GM23338 (cell line): ENCODE measurements at regions not wholly inside any gene's neighbourhood (a gene's known extent, or its start where the extent isn't known, plus 50 kb on each side); places are given as distances from the start of the nearest gene placed in this dataset.

Experiments used
- ATAC-seq: fragments of 200-7000 bp; cut with Tn5 transposase; 3 replicates; pipeline ENCODE4 v1.9.1; 2020
- DNase-seq: peaks from one replicate; pipeline ENCODE4 v3.0.0-alpha.2; 2015; ENCODE audit warnings: low spot score
- H2AFZ ChIP-seq: fragments of 200-600 bp; sonication (generic); 2 replicates; pipeline ENCODE4 v1.8.0; 2016; ENCODE audit warnings: antibody characterized with exemption, mild to moderate bottlenecking, moderate library complexity
- H3F3A ChIP-seq: fragments of 200-600 bp; sonication (generic); replicated peaks from 2 replicates; pipeline ENCODE4 v1.8.0; 2017; ENCODE audit warnings: antibody characterized with exemption, mixed run types, low read depth
- H3K27ac ChIP-seq: fragments of 200-600 bp; sonication (generic); 2 replicates; pipeline ENCODE4 v1.6.1; 2016; ENCODE audit warnings: low read depth
- H3K27me3 ChIP-seq: fragments of 200-600 bp; sonication (generic); 2 replicates; pipeline ENCODE4 v1.8.0; 2016; ENCODE audit warnings: mild to moderate bottlenecking, mixed run types, moderate library complexity; ENCODE audit not compliant: insufficient read depth
- H3K36me3 ChIP-seq: fragments of 200-600 bp; sonication (generic); 2 replicates; pipeline ENCODE4 v1.8.0; 2016; ENCODE audit warnings: mild to moderate bottlenecking; ENCODE audit not compliant: insufficient read depth
- H3K4me1 ChIP-seq: fragments of 200-600 bp; sonication (generic); 2 replicates; pipeline ENCODE4 v1.8.0; 2016; ENCODE audit warnings: mild to moderate bottlenecking, moderate library complexity; ENCODE audit not compliant: insufficient read depth
- H3K4me2 ChIP-seq: fragments of 200-600 bp; sonication (generic); 2 replicates; pipeline ENCODE4 v1.7.1; 2017; ENCODE audit warnings: mixed run types
- H3K4me3 ChIP-seq: fragments of 200-600 bp; sonication (generic); 2 replicates; pipeline ENCODE4 v1.6.1; 2016; ENCODE audit warnings: mixed run types
- H3K79me2 ChIP-seq: fragments of 200-600 bp; sonication (generic); replicated peaks from 2 replicates; pipeline ENCODE4 v1.8.0; 2017; ENCODE audit warnings: mild to moderate bottlenecking; ENCODE audit not compliant: insufficient read depth
- H3K9me2 ChIP-seq: fragments of 200-600 bp; sonication (generic); 2 replicates; pipeline ENCODE4 v1.8.0; 2017; ENCODE audit not compliant: insufficient read depth
- H4K20me1 ChIP-seq: fragments of 200-600 bp; sonication (generic); replicated peaks from 2 replicates; pipeline ENCODE4 v1.8.0; 2017; ENCODE audit warnings: mild to moderate bottlenecking; ENCODE audit not compliant: insufficient read depth
- H3K27ac Mint-ChIP-seq: 2 replicates; pipeline ENCODE4 v1.8.0; 2020; ENCODE audit warnings: inconsistent platforms, mild to moderate bottlenecking, moderate library complexity, mixed read lengths
- H3K27me3 Mint-ChIP-seq: 3 replicates; pipeline ENCODE4 v1.8.0; 2022; ENCODE audit warnings: low read depth, mild to moderate bottlenecking, moderate library complexity, mixed read lengths, inconsistent platforms; ENCODE audit not compliant: insufficient read depth, poor library complexity
- H3K36me3 Mint-ChIP-seq: 3 replicates; pipeline ENCODE4 v1.8.0; 2021; ENCODE audit warnings: low read depth, mild to moderate bottlenecking, inconsistent platforms, moderate library complexity, mixed read lengths
- H3K4me1 Mint-ChIP-seq: 3 replicates; pipeline ENCODE4 v1.8.0; 2020; ENCODE audit warnings: mild to moderate bottlenecking, inconsistent platforms, mixed read lengths
- H3K4me3 Mint-ChIP-seq: 3 replicates; pipeline ENCODE4 v1.8.0; 2021; ENCODE audit warnings: moderate library complexity, mild to moderate bottlenecking, inconsistent platforms, mixed read lengths
- H3K9me3 Mint-ChIP-seq: 3 replicates; pipeline ENCODE4 v1.8.0; 2020; ENCODE audit warnings: moderate library complexity, mild to moderate bottlenecking, inconsistent platforms, mixed read lengths
- EZH2 ChIP-seq: fragments of 200-600 bp; sonication (generic); IDR thresholded peaks from one replicate; pipeline ENCODE4 v1.8.0; 2017; ENCODE audit warnings: antibody characterized with exemption, mild to moderate bottlenecking, low read depth; ENCODE audit not compliant: unreplicated experiment
- EZH2phosphoT487 ChIP-seq: fragments of 200-600 bp; sonication (generic); IDR thresholded peaks from one replicate; pipeline ENCODE4 v1.8.1; 2018; ENCODE audit warnings: antibody characterized with exemption; ENCODE audit not compliant: unreplicated experiment
- JUNB ChIP-seq: IDR thresholded peaks from one replicate; pipeline ENCODE4 v1.6.1; 2016; ENCODE audit warnings: antibody characterized with exemption; ENCODE audit not compliant: unreplicated experiment
- NANOG ChIP-seq: IDR thresholded peaks from 2 replicates; pipeline ENCODE4 v1.6.1; 2016; ENCODE audit warnings: antibody characterized with exemption, borderline replicate concordance
- POLR2AphosphoS5 ChIP-seq: IDR thresholded peaks from 2 replicates; pipeline ENCODE4 v1.6.1; 2016; ENCODE audit warnings: antibody characterized with exemption, low read depth
- REST ChIP-seq: IDR thresholded peaks from one replicate; pipeline ENCODE4 v1.6.1; 2018; ENCODE audit warnings: antibody characterized with exemption; ENCODE audit not compliant: unreplicated experiment
- STAT1 ChIP-seq: IDR thresholded peaks from one replicate; pipeline ENCODE4 v1.6.1; 2016; ENCODE audit warnings: antibody characterized with exemption; ENCODE audit not compliant: unreplicated experiment
- ZNF114 ChIP-seq: fragments of 250-450 bp; sonication (Bioruptor Pico); IDR thresholded peaks from 2 replicates; pipeline ENCODE4 v1.5.0; 2020; ENCODE audit warnings: mild to moderate bottlenecking, moderate library complexity
- ZNF462 ChIP-seq: fragments of 250-450 bp; sonication (Bioruptor Pico); IDR thresholded peaks from 2 replicates; pipeline ENCODE4 v1.5.0; 2020; ENCODE audit warnings: mild to moderate bottlenecking, moderate library complexity

GRCh38 chr15:39267685-39268084, 313.2 kb upstream of the THBS1 start (continued):
- TF ChIP-seq REST = no peak
- no peak for TF ChIP-seq NANOG
- no peak for TF ChIP-seq JUNB

GRCh38 chr15:39269352-39269751, 311.5 kb upstream of the THBS1 start:
- Histone ChIP-seq H3K4me3 (no peak overlapping the region), H3K4me2 (no peak overlapping the region), H3K79me2 (no peaks in the 10 kb centered on the region), H3K4me1 (no peaks in the 10 kb centered on the region), H3F3A (no peaks in the 10 kb centered on the region), H3K27me3 (no peaks in the 10 kb centered on the region), H3K9me2 (no peaks in the 10 kb centered on the region), H2AFZ (0 out of 2 replicates have a peak overlapping the region, but pooled peaks have one; percentile 69), H3K36me3 (no peaks in the 10 kb centered on the region), H3K27ac (no peak overlapping the region), H4K20me1 (no peaks in the 10 kb centered on the region)
- ATAC-seq = peak; percentile 29; the same call in 1 of the 3 replicates
- H3K4me1 Mint-ChIP-seq = peaks cover 2% of the 10 kb centered on the region; the same call in 2 of the 3 replicates
- DNase-seq = no peak
- TF ChIP-seq STAT1 (no peak), POLR2AphosphoS5 (no peak), EZH2phosphoT487 (no peak)
- H3K9me3 Mint-ChIP-seq = no peaks in the 10 kb centered on the region
- H3K4me3 Mint-ChIP-seq = no peak overlapping the region
- no peaks in the 10 kb centered on the region for H3K36me3 Mint-ChIP-seq
- H3K27me3 Mint-ChIP-seq = no peaks in the 10 kb centered on the region
- no peak overlapping the region for H3K27ac Mint-ChIP-seq

- no peaks in the 10 kb centered on the region for H3K4me1 ChIP-seq
- no peaks in the 10 kb centered on the region for H4K20me1 ChIP-seq
- no peaks in the 10 kb centered on the region for H3K27me3 ChIP-seq
- H3K4me1 Mint-ChIP-seq = peaks cover 2% of the 10 kb centered on the region; the same call in 2 of the 3 replicates
- H3K27me3 Mint-ChIP-seq = no peaks in the 10 kb centered on the region
- no peaks in the 10 kb centered on the region for H3K36me3 Mint-ChIP-seq
- no peaks in the 10 kb centered on the region for H3K36me3 ChIP-seq
- no peak overlapping the region for H3K27ac Mint-ChIP-seq
- ATAC-seq (no peak), DNase-seq (no peak)
- no peak overlapping the region for H3K27ac ChIP-seq
- no peaks in the 10 kb centered on the region for H3K9me3 Mint-ChIP-seq
- H3K4me3 Mint-ChIP-seq = no peak overlapping the region
- H3F3A ChIP-seq = no peaks in the 10 kb centered on the region
- no peaks in the 10 kb centered on the region for H3K79me2 ChIP-seq
- TF ChIP-seq NANOG (no peak), ZNF462 (no peak), EZH2 (no peak), ZNF114 (CRISPR knock-in tag) (no peak)
- H3K4me2 ChIP-seq = no peak overlapping the region
- H3K4me3 ChIP-seq = no peak overlapping the region
- no peak overlapping the region for H2AFZ ChIP-seq
- H3K9me2 ChIP-seq = no peaks in the 10 kb centered on the region
Measured at GRCh38 chr15:39269821-39270220, 311.1 kb upstream of the THBS1 start.
